ENCODE measurements at regions not wholly inside any gene's neighbourhood (a gene's known extent, or its start where the extent isn't known, plus 50 kb on each side); places are given as distances from the start of the nearest gene placed in this dataset.

- no peak for DNase-seq (ENCODE audit: low spot score)
- H3K27ac ChIP-seq, result no peak overlapping the region
- TF ChIP-seq CTCF (IDR thresholded peaks at IDR 0.05), result no peak
- no peak overlapping the region for H3K4me3 ChIP-seq
These were observed 1279.1 kb downstream of the NCAM2 start for GRCh38 chr21:22277341-22277740.

GRCh38 chr21:22278366-22278765 is 1280.2 kb downstream of the NCAM2 start:
- no peak overlapping the region for H3K27ac ChIP-seq
- no peak for DNase-seq (ENCODE audit: low spot score)
- H3K4me3 ChIP-seq, result no peak overlapping the region
- no peak for TF ChIP-seq CTCF (IDR thresholded peaks at IDR 0.05)

GRCh38 chr21:22280851-22281250 is 1282.6 kb downstream of the NCAM2 start:
- Histone ChIP-seq H3K27ac (no peak overlapping the region), H3K4me3 (no peak overlapping the region)
- DNase-seq (ENCODE audit: low spot score), result no peak
- no peak for TF ChIP-seq CTCF (IDR thresholded peaks at IDR 0.05)

GRCh38 chr21:22288885-22289499 is 1290.8 kb downstream of the NCAM2 start:
- DNase-seq (ENCODE audit: low spot score), result no peak
- Histone ChIP-seq H3K27ac (no peak overlapping the region), H3K4me3 (no peak overlapping the region)
- TF ChIP-seq CTCF (IDR thresholded peaks at IDR 0.05), result no peak

- DNase-seq (ENCODE audit: low spot score), result no peak
- H3K27ac ChIP-seq, result no peak overlapping the region
- H3K4me3 ChIP-seq, result no peak overlapping the region
- TF ChIP-seq CTCF (IDR thresholded peaks at IDR 0.05), result no peak
These were observed 1293.9 kb downstream of the NCAM2 start for GRCh38 chr21:22292144-22292543.

GRCh38 chr21:22297575-22297974 is 1299.4 kb downstream of the NCAM2 start:
- no peak for TF ChIP-seq CTCF (IDR thresholded peaks at IDR 0.05)
- DNase-seq (ENCODE audit: low spot score), result no peak

GRCh38 chr21:22311741-22312462 is 1313.7 kb downstream of the NCAM2 start:
- H3K4me3 ChIP-seq, result no peak overlapping the region
- no peak for TF ChIP-seq CTCF (IDR thresholded peaks at IDR 0.05)
- H3K27ac ChIP-seq, result no peak overlapping the region
- DNase-seq (ENCODE audit: low spot score), result no peak

More at GRCh38 chr21:22297575-22297974, 1299.4 kb downstream of the NCAM2 start:
- Histone ChIP-seq H3K4me3 (no peak overlapping the region), H3K27ac (no peak overlapping the region)

All from coronary artery (tissue), 2 donors.